GM12874 (cell line): ENCODE measurements at regions not wholly inside any gene's neighbourhood (a gene's known extent, or its start where the extent isn't known, plus 50 kb on each side); places are given as distances from the start of the nearest gene placed in this dataset.

Source experiments
- CTCF ChIP-seq: IDR thresholded peaks from 2 replicates; pipeline ENCODE4 v1.5.1; 2011; ENCODE audit warnings: low read depth, mild to moderate bottlenecking, control low read depth, low read length, moderate library complexity; ENCODE audit not compliant: insufficient read depth

- TF ChIP-seq CTCF = no peak
Observed at GRCh38 chr14:85996551-85996950, 466.6 kb downstream of the FLRT2 start.

- TF ChIP-seq CTCF = no peak
Observed at GRCh38 chr14:85991156-85991555, 461.2 kb downstream of the FLRT2 start.

- TF ChIP-seq CTCF = no peak
Observed at GRCh38 chr14:85987907-85988306, 458.0 kb downstream of the FLRT2 start.

- no peak for TF ChIP-seq CTCF
Observed at GRCh38 chr14:85987292-85987691, 457.3 kb downstream of the FLRT2 start.

GRCh38 chr14:85978582-85979250, 448.8 kb downstream of the FLRT2 start:
- TF ChIP-seq CTCF = no peak

- TF ChIP-seq CTCF = no peak
Observed at GRCh38 chr14:85974602-85975001, 444.7 kb downstream of the FLRT2 start.

GRCh38 chr14:85963486-85963885, 433.5 kb downstream of the FLRT2 start:
- TF ChIP-seq CTCF = no peak

GRCh38 chr14:85960756-85961155, 430.8 kb downstream of the FLRT2 start:
- TF ChIP-seq CTCF = no peak
